Right lobe of liver (tissue), 4 donors: ENCODE measurements at regions not wholly inside any gene's neighbourhood (a gene's known extent, or its start where the extent isn't known, plus 50 kb on each side); places are given as distances from the start of the nearest gene placed in this dataset.
"Not testable (repeated sequence)": the region's sequence is repeated elsewhere in the genome, so short reads cannot be mapped to it uniquely, and the experiment has no call there.

ENCODE experiments used
- CTCF ChIP-seq, 4 donors: fragments of 200-600 bp in 3 of 4; fragments of 450-650 bp in 1 of 4; IDR thresholded peaks; one replicate each; pipeline versions ENCODE4 v1.5.1 to v1.8.0; 2016 to 2022; ENCODE audit warnings: antibody characterized with exemption in 4 of 4, mild to moderate bottlenecking in 2 of 4
- POLR2A ChIP-seq: fragments of 450-650 bp; IDR thresholded peaks from one replicate; pipeline ENCODE4 v1.6.1; 2017; ENCODE audit warnings: antibody characterized with exemption, mild to moderate bottlenecking
- donor health status: DM: no; HTN: no; CAD: no.
- donor health status: DM: no; HTN: no; CAD: no.
- donor health status: DM: no; HTN: yes; CAD: no.

- TF ChIP-seq CTCF (IDR thresholded peaks at IDR 0.05); POLR2A: not testable (repeated sequence)
Measured at GRCh38 chr1:147402326-147403045, 138.8 kb upstream of the BCL9 start.
